ENCODE measurements at regions not wholly inside any gene's neighbourhood (a gene's known extent, or its start where the extent isn't known, plus 50 kb on each side); places are given as distances from the start of the nearest gene placed in this dataset.

DNA sequence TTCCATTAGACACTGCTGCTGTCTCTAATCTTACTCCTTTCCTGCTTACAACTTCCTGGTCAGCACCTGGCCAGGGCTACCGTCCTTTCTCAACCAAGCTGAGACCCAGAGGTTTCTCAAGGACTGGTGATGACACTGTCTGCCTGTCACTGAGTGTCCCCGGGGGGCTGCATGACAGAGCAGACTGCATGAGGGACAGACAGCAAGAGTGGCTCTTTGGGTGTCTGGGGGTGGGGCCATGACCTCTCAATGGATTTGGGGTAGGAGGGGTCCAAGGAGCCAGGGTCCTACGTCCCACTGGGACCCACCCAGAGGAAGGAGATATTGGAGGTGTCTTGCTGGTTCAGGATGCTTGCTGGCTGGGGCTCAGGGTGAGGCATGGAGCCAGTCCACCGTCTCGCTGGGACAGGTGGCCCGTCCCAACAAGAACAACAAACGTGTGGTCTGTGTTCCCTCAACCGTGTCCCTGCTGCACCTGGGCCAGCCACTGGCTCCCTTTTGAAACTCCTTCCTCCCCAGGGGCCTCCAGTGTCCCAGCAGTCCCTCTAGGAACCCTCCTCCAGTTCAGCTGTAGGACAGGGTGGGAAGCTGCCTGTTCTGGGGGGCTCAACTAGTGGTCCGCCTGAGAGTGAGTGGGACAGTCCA, 344.6 kb upstream of the AJAP1 start:
- TF ChIP-seq, protein P1, sequence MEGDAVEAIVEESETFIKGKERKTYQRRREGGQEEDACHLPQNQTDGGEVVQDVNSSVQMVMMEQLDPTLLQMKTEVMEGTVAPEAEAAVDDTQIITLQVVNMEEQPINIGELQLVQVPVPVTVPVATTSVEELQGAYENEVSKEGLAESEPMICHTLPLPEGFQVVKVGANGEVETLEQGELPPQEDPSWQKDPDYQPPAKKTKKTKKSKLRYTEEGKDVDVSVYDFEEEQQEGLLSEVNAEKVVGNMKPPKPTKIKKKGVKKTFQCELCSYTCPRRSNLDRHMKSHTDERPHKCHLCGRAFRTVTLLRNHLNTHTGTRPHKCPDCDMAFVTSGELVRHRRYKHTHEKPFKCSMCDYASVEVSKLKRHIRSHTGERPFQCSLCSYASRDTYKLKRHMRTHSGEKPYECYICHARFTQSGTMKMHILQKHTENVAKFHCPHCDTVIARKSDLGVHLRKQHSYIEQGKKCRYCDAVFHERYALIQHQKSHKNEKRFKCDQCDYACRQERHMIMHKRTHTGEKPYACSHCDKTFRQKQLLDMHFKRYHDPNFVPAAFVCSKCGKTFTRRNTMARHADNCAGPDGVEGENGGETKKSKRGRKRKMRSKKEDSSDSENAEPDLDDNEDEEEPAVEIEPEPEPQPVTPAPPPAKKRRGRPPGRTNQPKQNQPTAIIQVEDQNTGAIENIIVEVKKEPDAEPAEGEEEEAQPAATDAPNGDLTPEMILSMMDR (IDR thresholded peaks at IDR 0.05; ENCODE audit: extremely low read depth in 1 of 2, insufficient read depth in 1 of 2, low read depth in 1 of 2, low read length in 2 of 2): no peak
- TF ChIP-seq POLR2A (IDR thresholded peaks at IDR 0.05; ENCODE audit: low read depth, low read length) (no peak), POLR2AphosphoS5 (IDR thresholded peaks at IDR 0.05; ENCODE audit: insufficient read depth, low read depth, low read length) (no peak)
- Histone ChIP-seq H3K4me2 (ENCODE audit: insufficient read depth, low read length) (no peak overlapping the region), H3K4me1 (ENCODE audit: control insufficient read depth, extremely low read depth, insufficient read depth, low read length) (no peaks in the 10 kb centered on the region), H3K27ac (ENCODE audit: insufficient read depth, low read depth, low read length) (no peak overlapping the region), H2AFZ (ENCODE audit: low read depth, low read length) (no peak overlapping the region), H3K79me2 (ENCODE audit: control insufficient read depth, insufficient read depth, low read length) (no peaks in the 10 kb centered on the region), H3K27me3 (ENCODE audit: control insufficient read depth in 2 of 2, insufficient read depth in 2 of 2, low read length in 2 of 2) (no peaks in the 10 kb centered on the region), H3K9me1 (replicated peaks; ENCODE audit: control insufficient read depth, extremely low read depth, insufficient read depth, low read length) (no peaks in the 10 kb centered on the region), H3K9me3 (replicated peaks; ENCODE audit: control insufficient read depth, insufficient read depth, low read length) (peaks cover 6% of the 10 kb centered on the region), H3K4me3 (replicated peaks in 1 of 3; ENCODE audit: insufficient read depth in 1 of 3, low read depth in 1 of 3, low read length in 3 of 3) (no peak overlapping the region), H4K20me1 (replicated peaks; ENCODE audit: control insufficient read depth, extremely low read depth, insufficient read depth, low read length) (no peaks in the 10 kb centered on the region), H3K36me3 (ENCODE audit: control insufficient read depth in 2 of 2, extremely low read depth in 1 of 2, insufficient read depth in 2 of 2, low read length in 2 of 2) (no peaks in the 10 kb centered on the region), H3K9ac (replicated peaks; ENCODE audit: extremely low read depth, insufficient read depth, low read length) (no peak overlapping the region)
- intact Hi-C loops (cut with micrococcal nuclease): no loop called here
- DNase-seq (ENCODE audit: low read depth, low spot score) (no peak), FAIRE-seq (no peak)
- POLR2A ChIA-PET: no interaction called here
- dilution Hi-C loops (cut with MboI; ENCODE audit: extremely low pct_ligation_motif_present, low sequenced_read_pairs): no loop called here
- no TSS peak for BruUV-seq (replicated peaks)
- CTCF ChIA-PET: no interaction called here

DNA sequence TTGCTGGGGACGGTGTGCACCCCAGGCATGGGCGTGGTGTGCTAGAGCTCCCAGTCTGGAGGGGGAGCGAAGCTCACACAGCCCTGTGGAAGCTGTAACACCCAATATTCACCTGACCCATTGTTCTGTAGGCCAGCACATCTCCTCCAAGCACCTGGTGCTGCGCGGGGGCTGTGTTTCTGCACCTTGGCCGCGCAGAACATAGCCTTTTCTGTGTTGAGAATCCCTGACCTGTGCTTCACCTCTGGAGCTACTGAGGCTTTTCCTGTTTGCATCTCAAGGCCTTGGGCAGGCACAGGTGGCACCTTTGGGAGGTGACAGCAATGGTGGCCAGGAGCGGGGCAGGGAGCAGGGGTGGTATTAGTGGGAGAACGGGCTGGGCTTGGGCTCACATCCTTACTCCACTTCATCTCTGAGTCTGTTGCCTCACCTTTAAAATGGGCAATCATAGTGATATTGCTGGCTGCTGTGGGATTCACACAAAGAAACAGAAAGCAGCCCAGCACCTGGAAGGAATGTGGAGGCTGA, 343.9 kb upstream of the AJAP1 start:
- dilution Hi-C loops (cut with MboI; ENCODE audit: extremely low pct_ligation_motif_present, low sequenced_read_pairs): no loop called here
- peaks cover 4% of the 10 kb centered on the region for H3K9me3 ChIP-seq (replicated peaks; ENCODE audit: control insufficient read depth, insufficient read depth, low read length)
- FAIRE-seq (no peak), DNase-seq (ENCODE audit: low read depth, low spot score) (no peak)
- no peaks in the 10 kb centered on the region for H3K79me2 ChIP-seq (ENCODE audit: control insufficient read depth, insufficient read depth, low read length)
- no peak overlapping the region for H3K4me3 ChIP-seq (replicated peaks in 1 of 3; ENCODE audit: insufficient read depth in 1 of 3, low read depth in 1 of 3, low read length in 3 of 3)
- no peaks in the 10 kb centered on the region for H3K4me1 ChIP-seq (ENCODE audit: control insufficient read depth, extremely low read depth, insufficient read depth, low read length)
- H3K27me3 ChIP-seq (ENCODE audit: control insufficient read depth in 2 of 2, insufficient read depth in 2 of 2, low read length in 2 of 2): no peaks in the 10 kb centered on the region
- intact Hi-C loops (cut with micrococcal nuclease): no loop called here
- H3K36me3 ChIP-seq (ENCODE audit: control insufficient read depth in 2 of 2, extremely low read depth in 1 of 2, insufficient read depth in 2 of 2, low read length in 2 of 2): no peaks in the 10 kb centered on the region
- ChIA-PET CTCF (no interaction called here), POLR2A (no interaction called here)
- H4K20me1 ChIP-seq (replicated peaks; ENCODE audit: control insufficient read depth, extremely low read depth, insufficient read depth, low read length): no peaks in the 10 kb centered on the region
- no peak overlapping the region for H3K9ac ChIP-seq (replicated peaks; ENCODE audit: extremely low read depth, insufficient read depth, low read length)
- TF ChIP-seq GATA2 (IDR thresholded peaks at IDR 0.05; ENCODE audit: insufficient read depth, insufficient read length, low read depth, low read length): no peak
- TF ChIP-seq FOS (IDR thresholded peaks at IDR 0.05; ENCODE audit: borderline replicate concordance, insufficient read depth, low read length): no peak
- TF ChIP-seq, protein P1 (IDR thresholded peaks at IDR 0.05; ENCODE audit: extremely low read depth in 1 of 2, insufficient read depth in 1 of 2, low read depth in 1 of 2, low read length in 2 of 2): no peak
- no peak for TF ChIP-seq POLR2AphosphoS5 (IDR thresholded peaks at IDR 0.05; ENCODE audit: insufficient read depth, low read depth, low read length)
- no peak for TF ChIP-seq JUN (IDR thresholded peaks at IDR 0.05; ENCODE audit: borderline replicate concordance, insufficient read depth, insufficient read length, low read depth)
- TF ChIP-seq POLR2A (IDR thresholded peaks at IDR 0.05; ENCODE audit: low read depth, low read length): no peak
- no peak for TF ChIP-seq MYC (IDR thresholded peaks at IDR 0.05; ENCODE audit: low read depth, low read length)
- TF ChIP-seq, protein P2, sequence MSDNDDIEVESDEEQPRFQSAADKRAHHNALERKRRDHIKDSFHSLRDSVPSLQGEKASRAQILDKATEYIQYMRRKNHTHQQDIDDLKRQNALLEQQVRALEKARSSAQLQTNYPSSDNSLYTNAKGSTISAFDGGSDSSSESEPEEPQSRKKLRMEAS (IDR thresholded peaks at IDR 0.05; ENCODE audit: insufficient read depth, insufficient read length): no peak
- no peak for TF ChIP-seq EZH2 (IDR thresholded peaks at IDR 0.05; ENCODE audit: borderline replicate concordance, low read depth, low read length, severe bottlenecking)
- H3K4me2 ChIP-seq (ENCODE audit: insufficient read depth, low read length): no peak overlapping the region
- BruUV-seq (replicated peaks): no TSS peak
- H2AFZ ChIP-seq (ENCODE audit: low read depth, low read length): no peak overlapping the region
- no peaks in the 10 kb centered on the region for H3K9me1 ChIP-seq (replicated peaks; ENCODE audit: control insufficient read depth, extremely low read depth, insufficient read depth, low read length)
- no peak overlapping the region for H3K27ac ChIP-seq (ENCODE audit: insufficient read depth, low read depth, low read length)
